Panc1 (cell line): ENCODE measurements at regions not wholly inside any gene's neighbourhood (a gene's known extent, or its start where the extent isn't known, plus 50 kb on each side); places are given as distances from the start of the nearest gene placed in this dataset.

ENCODE experiments used
- ATAC-seq: fragments of 200-7000 bp; cut with Tn5 transposase; 2 replicates; pipeline ENCODE4 v1.9.1; 2020; ENCODE audit warnings: mild to moderate bottlenecking, moderate library complexity
- BruUV-seq: library from RNA; stranded (reverse); fragments of 400-500 nt; replicated peaks from 2 replicates; lab custom pipeline; 2021; lab: Mats Ljungman, UMichigan
- CTCF ChIA-PET: fragments of 300-600 bp; sonication (Branson Sonifier 250); formaldehyde crosslinking; loops from one replicate; lab custom pipeline; 2022; ENCODE audit warnings: antibody characterized with exemption; lab: Charles Lee
- POLR2A ChIA-PET: fragments of 300-600 bp; sonication (Branson Sonifier 250); formaldehyde crosslinking; loops from one replicate; lab custom pipeline; 2022; ENCODE audit warnings: antibody characterized with exemption; lab: Charles Lee
- DNase-seq: peaks from one replicate; pipeline ENCODE4 v3.0.0-alpha.2; 2010; ENCODE audit warnings: low read depth, low spot score
- H3K27ac ChIP-seq: 2 replicates; pipeline ENCODE4 v1.5.1; 2011; ENCODE audit warnings: mild to moderate bottlenecking, low read length, inconsistent platforms
- H3K27me3 ChIP-seq: fragments of 200-500 bp; sonication (Bioruptor generic); 2 replicates; pipeline ENCODE4 v1.6.0; 2014; ENCODE audit warnings: low read length, inconsistent platforms; ENCODE audit not compliant: control insufficient read depth, insufficient read depth
- H3K36me3 ChIP-seq: fragments of 200-500 bp; sonication (Bioruptor generic); 2 replicates; pipeline ENCODE4 v1.5.1; 2014; ENCODE audit warnings: inconsistent platforms, mild to moderate bottlenecking, low read length, moderate library complexity; ENCODE audit not compliant: control insufficient read depth, insufficient read depth
- H3K4me1 ChIP-seq: 2 replicates; pipeline ENCODE4 v1.5.1; 2011; ENCODE audit warnings: inconsistent platforms, mild to moderate bottlenecking, low read length, moderate library complexity; ENCODE audit not compliant: control insufficient read depth, insufficient read depth
- H3K4me3 ChIP-seq, 2 experiments: 2 replicates each; pipeline ENCODE4 v1.5.1; 2011 to 2012; ENCODE audit warnings: low read depth in 2 of 2, low read length in 2 of 2, mild to moderate bottlenecking in 2 of 2, inconsistent platforms in 1 of 2, moderate library complexity in 1 of 2
- H3K9me3 ChIP-seq: fragments of 200-500 bp; sonication (Bioruptor generic); 2 replicates; pipeline ENCODE4 v1.5.1; 2014; ENCODE audit warnings: low read depth, mild to moderate bottlenecking, inconsistent platforms, low read length, moderate library complexity; ENCODE audit not compliant: control insufficient read depth, insufficient read depth
- CTCF ChIP-seq: fragments of 450-650 bp; IDR thresholded peaks from 2 replicates; pipeline ENCODE4 v1.5.1; 2017; ENCODE audit warnings: mild to moderate bottlenecking
- POLR2AphosphoS5 ChIP-seq: IDR thresholded peaks from 2 replicates; pipeline ENCODE4 v1.6.1; 2012; ENCODE audit warnings: mild to moderate bottlenecking, low read depth, low read length, moderate library complexity
- REST ChIP-seq, 2 experiments: IDR thresholded peaks; 2 replicates each; pipeline ENCODE4 v1.6.1; 2011 to 2012; ENCODE audit warnings: low read depth in 2 of 2, control low read depth in 1 of 2, low read length in 1 of 2, mild to moderate bottlenecking in 1 of 2, moderate library complexity in 1 of 2; ENCODE audit not compliant: insufficient read depth in 1 of 2
- SIN3A ChIP-seq: IDR thresholded peaks from 2 replicates; pipeline ENCODE4 v1.6.1; 2012; ENCODE audit warnings: low read depth, mild to moderate bottlenecking, low read length, moderate library complexity, borderline replicate concordance; ENCODE audit not compliant: insufficient read depth
- TCF7L2 ChIP-seq: IDR thresholded peaks from 2 replicates; pipeline ENCODE4 v1.6.1; 2011; ENCODE audit warnings: mild to moderate bottlenecking, low read depth, low read length, inconsistent platforms
- in situ Hi-C: cut with HindIII; loops from 2 replicates; pipeline ENCODE4 v1.10.0; 2016; ENCODE audit warnings: low sequenced_read_pairs, low pct_unique_long_range_greater_than_20kb
- intact Hi-C: fragments of 100-400 bp; cut with micrococcal nuclease; formaldehyde crosslinking; loops from one replicate; pipeline ENCODE4 v1.10.0; 2022; ENCODE audit not compliant: unreplicated experiment

- DNase-seq (no peak), ATAC-seq (no peak)
- ChIA-PET POLR2A (no interaction called here), CTCF (no interaction called here)
- TF ChIP-seq CTCF (no peak), SIN3A (no peak), TCF7L2 (no peak), REST (IDR thresholded peaks at IDR 0.05; ENCODE audit: insufficient read depth in 1 of 2, low read depth in 2 of 2, low read length in 1 of 2) (no peak), POLR2AphosphoS5 (no peak)
- no peak overlapping the region for H3K27ac ChIP-seq
- H3K9me3 ChIP-seq: no peaks in the 10 kb centered on the region
- H3K36me3 ChIP-seq: no peaks in the 10 kb centered on the region
- no peaks in the 10 kb centered on the region for H3K4me1 ChIP-seq
- H3K27me3 ChIP-seq: no peaks in the 10 kb centered on the region
- in situ Hi-C loops: no loop called here
- intact Hi-C loops: no loop called here
- no TSS peak for BruUV-seq
- no peak overlapping the region for H3K4me3 ChIP-seq
These were observed 1095.7 kb downstream of the TSN start for GRCh38 chr2:122851161-122851560.

DNA sequence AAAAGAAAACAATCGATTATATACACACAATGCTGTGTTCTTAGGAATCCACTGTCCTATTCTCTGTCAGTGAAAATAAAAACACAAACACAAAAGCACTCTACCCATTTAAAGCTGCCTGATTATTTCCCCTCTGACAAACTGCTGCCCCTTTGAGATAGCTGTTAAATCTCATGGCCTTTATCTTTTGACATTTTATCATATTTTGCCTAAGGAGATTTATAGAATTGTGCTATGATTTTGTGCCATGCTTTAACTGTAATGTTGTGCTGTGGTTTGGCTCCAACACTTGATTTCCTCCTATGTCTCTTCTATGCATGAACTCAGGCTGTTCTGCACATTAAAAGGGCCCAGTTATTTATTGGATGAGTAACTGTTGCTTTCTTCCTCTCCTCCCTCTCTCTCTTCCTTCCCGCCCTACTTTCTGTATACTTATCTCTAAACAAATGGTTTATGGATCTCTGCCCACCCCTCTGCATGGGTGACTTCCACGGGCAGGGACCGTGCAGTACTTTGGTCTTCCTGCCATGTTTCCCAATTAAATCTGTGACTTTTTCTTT is 1096.6 kb downstream of the TSN start:
- Histone ChIP-seq H3K4me1 (no peaks in the 10 kb centered on the region), H3K4me3 (no peak overlapping the region), H3K27ac (no peak overlapping the region), H3K36me3 (no peaks in the 10 kb centered on the region), H3K9me3 (no peaks in the 10 kb centered on the region), H3K27me3 (no peaks in the 10 kb centered on the region)
- BruUV-seq: no TSS peak
- no peak for DNase-seq
- POLR2A ChIA-PET: no interaction called here
- in situ Hi-C loops (no loop called here), intact Hi-C loops (no loop called here)
- TF ChIP-seq CTCF (no peak), TCF7L2 (no peak), POLR2AphosphoS5 (no peak), SIN3A (no peak), REST (IDR thresholded peaks at IDR 0.05; ENCODE audit: insufficient read depth in 1 of 2, low read depth in 2 of 2, low read length in 1 of 2) (no peak)
- CTCF ChIA-PET: no interaction called here
- ATAC-seq: no peak
